Caco-2 (cell line): ENCODE measurements at regions not wholly inside any gene's neighbourhood (a gene's known extent, or its start where the extent isn't known, plus 50 kb on each side); places are given as distances from the start of the nearest gene placed in this dataset.

ENCODE experiments used
- BruUV-seq: library from RNA; stranded (reverse); fragments of 400-500 nt; replicated peaks from 2 replicates; lab custom pipeline; 2021; lab: Mats Ljungman, UMichigan
- CTCF ChIA-PET: fragments of 300-600 bp; sonication (Branson Sonifier 250); formaldehyde crosslinking; loops from one replicate; lab custom pipeline; 2022; ENCODE audit warnings: antibody characterized with exemption; lab: Charles Lee
- POLR2A ChIA-PET: fragments of 300-600 bp; sonication (Branson Sonifier 250); formaldehyde crosslinking; loops from one replicate; lab custom pipeline; 2022; ENCODE audit warnings: antibody characterized with exemption; lab: Charles Lee
- DNase-seq, 2 experiments: peaks; one replicate each; pipeline versions ENCODE4 v3.0.0 to v3.0.0-alpha.2; 2020 to 2022
- H3K27me3 ChIP-seq: replicated peaks from 2 replicates; pipeline ENCODE4 v1.6.0; 2011; ENCODE audit warnings: low read length; ENCODE audit not compliant: control insufficient read depth, insufficient read depth
- H3K36me3 ChIP-seq: 2 replicates; pipeline ENCODE4 v1.5.1; 2011; ENCODE audit warnings: low read length; ENCODE audit not compliant: control insufficient read depth, insufficient read depth
- H3K4me1 ChIP-seq: fragments of 250-450 bp; sonication (Bioruptor Pico); 2 replicates; pipeline ENCODE4 v1.5.1; 2020; ENCODE audit warnings: mild to moderate bottlenecking
- H3K4me3 ChIP-seq: 2 replicates; pipeline ENCODE4 v1.5.1; 2011; ENCODE audit warnings: low read depth, mild to moderate bottlenecking, control low read depth, low read length
- H3K9me3 ChIP-seq: fragments of 250-450 bp; sonication (Bioruptor Pico); 2 replicates; pipeline ENCODE4 v1.5.1; 2020; ENCODE audit warnings: mild to moderate bottlenecking, moderate library complexity
- H3K27ac Mint-ChIP-seq: one replicate; pipeline ENCODE4 v1.8.0; 2022; ENCODE audit warnings: mixed read lengths; ENCODE audit not compliant: unreplicated experiment
- H3K27me3 Mint-ChIP-seq: one replicate; pipeline ENCODE4 v1.8.0; 2022; ENCODE audit warnings: mixed read lengths; ENCODE audit not compliant: insufficient read depth, unreplicated experiment
- H3K36me3 Mint-ChIP-seq: one replicate; pipeline ENCODE4 v1.8.0; 2022; ENCODE audit warnings: mild to moderate bottlenecking, mixed read lengths; ENCODE audit not compliant: insufficient read depth, unreplicated experiment
- H3K4me1 Mint-ChIP-seq: one replicate; pipeline ENCODE4 v1.8.0; 2022; ENCODE audit warnings: low read depth, mixed read lengths; ENCODE audit not compliant: unreplicated experiment
- H3K4me3 Mint-ChIP-seq: one replicate; pipeline ENCODE4 v1.8.0; 2022; ENCODE audit warnings: mild to moderate bottlenecking, moderate library complexity, mixed read lengths; ENCODE audit not compliant: unreplicated experiment
- H3K9me3 Mint-ChIP-seq: one replicate; pipeline ENCODE4 v1.8.0; 2022; ENCODE audit warnings: mixed read lengths; ENCODE audit not compliant: unreplicated experiment
- CTCF ChIP-seq, 2 experiments: fragments of 200-600 bp in 1 of 2; IDR thresholded peaks; 1 replicate in 1 of 2; 2 replicates in 1 of 2; pipeline versions ENCODE4 v1.5.1 to v1.8.0; 2011 to 2022; ENCODE audit warnings: antibody characterized with exemption in 1 of 2, control low read depth in 1 of 2, inconsistent platforms in 1 of 2, low read depth in 1 of 2, low read length in 1 of 2, mild to moderate bottlenecking in 1 of 2, moderate library complexity in 1 of 2; ENCODE audit not compliant: insufficient read depth in 1 of 2, severe bottlenecking in 1 of 2, unreplicated experiment in 1 of 2
- intact Hi-C: fragments of 100-400 bp; cut with micrococcal nuclease; formaldehyde crosslinking; loops from one replicate; pipeline ENCODE4 v1.10.0; 2022; ENCODE audit not compliant: unreplicated experiment

GRCh38 chr10:25661632-25662031, 272.4 kb upstream of the MYO3A start:
- DNase-seq = no peak
- intact Hi-C loops = no loop called here
- no peak overlapping the region for H3K4me3 Mint-ChIP-seq
- ChIA-PET CTCF (no interaction called here), POLR2A (no interaction called here)
- H3K4me1 ChIP-seq = no peaks in the 10 kb centered on the region
- H3K9me3 Mint-ChIP-seq = peaks cover 6% of the 10 kb centered on the region
- no peak overlapping the region for H3K27ac Mint-ChIP-seq
- no TSS peak for BruUV-seq
- H3K36me3 ChIP-seq = no peaks in the 10 kb centered on the region
- peaks cover 2% of the 10 kb centered on the region for H3K27me3 Mint-ChIP-seq
- no peaks in the 10 kb centered on the region for H3K27me3 ChIP-seq
- no peaks in the 10 kb centered on the region for H3K36me3 Mint-ChIP-seq
- H3K4me1 Mint-ChIP-seq = no peaks in the 10 kb centered on the region
- TF ChIP-seq CTCF (IDR thresholded peaks at IDR 0.05; ENCODE audit: insufficient read depth in 1 of 2, low read depth in 1 of 2, low read length in 1 of 2, severe bottlenecking in 1 of 2, unreplicated experiment in 1 of 2) = no peak
- H3K9me3 ChIP-seq = no peaks in the 10 kb centered on the region
- H3K4me3 ChIP-seq = no peak overlapping the region

GRCh38 chr10:25666276-25666675, 267.8 kb upstream of the MYO3A start:
- no peak overlapping the region for H3K27ac Mint-ChIP-seq
- intact Hi-C loops = no loop called here
- no peak for DNase-seq

GRCh38 chr10:25675204-25675603, 258.8 kb upstream of the MYO3A start:
- Mint-ChIP-seq H3K36me3 (no peaks in the 10 kb centered on the region), H3K4me3 (no peak overlapping the region), H3K9me3 (peaks cover 15% of the 10 kb centered on the region), H3K4me1 (no peaks in the 10 kb centered on the region), H3K27ac (no peak overlapping the region), H3K27me3 (peaks cover 6% of the 10 kb centered on the region)
- TF ChIP-seq CTCF (IDR thresholded peaks at IDR 0.05; ENCODE audit: insufficient read depth in 1 of 2, low read depth in 1 of 2, low read length in 1 of 2, severe bottlenecking in 1 of 2, unreplicated experiment in 1 of 2) = no peak
- no peak overlapping the region for H3K4me3 ChIP-seq
- no peaks in the 10 kb centered on the region for H3K27me3 ChIP-seq
- ChIA-PET POLR2A (no interaction called here), CTCF (no interaction called here)
- intact Hi-C loops = no loop called here
- peaks cover 8% of the 10 kb centered on the region for H3K9me3 ChIP-seq
- no TSS peak for BruUV-seq
- H3K4me1 ChIP-seq = no peaks in the 10 kb centered on the region
- H3K36me3 ChIP-seq = no peaks in the 10 kb centered on the region
- no peak for DNase-seq

More at GRCh38 chr10:25666276-25666675, 267.8 kb upstream of the MYO3A start:
- no TSS peak for BruUV-seq
- CTCF ChIA-PET = no interaction called here
- Mint-ChIP-seq H3K36me3 (no peaks in the 10 kb centered on the region), H3K4me3 (no peak overlapping the region), H3K27me3 (peaks cover 4% of the 10 kb centered on the region), H3K4me1 (no peaks in the 10 kb centered on the region), H3K9me3 (no peaks in the 10 kb centered on the region)
- Histone ChIP-seq H3K9me3 (no peaks in the 10 kb centered on the region), H3K27me3 (no peaks in the 10 kb centered on the region), H3K36me3 (no peaks in the 10 kb centered on the region), H3K4me1 (no peaks in the 10 kb centered on the region), H3K4me3 (no peak overlapping the region)
- TF ChIP-seq CTCF (IDR thresholded peaks at IDR 0.05; ENCODE audit: insufficient read depth in 1 of 2, low read depth in 1 of 2, low read length in 1 of 2, severe bottlenecking in 1 of 2, unreplicated experiment in 1 of 2) = no peak
- POLR2A ChIA-PET = no interaction called here
